Ecto neural progenitor cell (in vitro differentiated cells): ENCODE measurements at regions not wholly inside any gene's neighbourhood (a gene's known extent, or its start where the extent isn't known, plus 50 kb on each side); places are given as distances from the start of the nearest gene placed in this dataset.

ENCODE experiments used
- DNase-seq: peaks from one replicate; pipeline ENCODE4 v3.0.0-alpha.2; 2018; ENCODE audit warnings: low spot score

- no peak for DNase-seq
These were observed 58.8 kb upstream of the DYNAP start for GRCh38 chr18:54532222-54532621.

DNA sequence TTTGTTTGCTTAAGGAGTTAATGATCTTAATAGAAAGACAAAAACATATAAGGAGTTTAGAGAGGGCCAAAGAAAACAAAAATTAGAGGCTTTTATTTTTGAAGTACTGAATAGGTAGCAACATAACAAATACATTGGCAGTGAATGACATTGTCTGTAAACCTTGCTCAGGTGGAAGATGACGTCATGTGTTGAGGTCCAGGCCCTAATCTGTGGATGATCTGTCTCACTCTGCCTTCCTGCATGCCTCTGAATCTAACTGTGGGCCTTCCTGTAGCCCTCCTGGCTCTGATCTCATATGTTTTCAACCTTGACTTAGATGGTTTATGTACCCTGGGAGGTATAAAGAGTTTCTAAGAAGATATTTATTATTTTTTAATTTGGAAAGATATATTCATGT lies 58.1 kb upstream of the DYNAP start:
- DNase-seq: no peak
